Activated effector memory CD4-positive, alpha-beta T cell treated with Interleukin-2 at 50 U/mL for 16 hours (primary cell): ENCODE measurements at regions not wholly inside any gene's neighbourhood (a gene's known extent, or its start where the extent isn't known, plus 50 kb on each side); places are given as distances from the start of the nearest gene placed in this dataset.

Experiments used
- DNase-seq: peaks from one replicate; pipeline ENCODE4 v3.0.0-alpha.2; 2020

- no peak for DNase-seq
These were observed 675.4 kb downstream of the SEMA5A start for GRCh38 chr5:8870349-8870958.

GRCh38 chr5:8870959-8871355 is 674.9 kb downstream of the SEMA5A start:
- no peak for DNase-seq

- DNase-seq = no peak
These were observed 674.4 kb downstream of the SEMA5A start for GRCh38 chr5:8871446-8871845.

DNA sequence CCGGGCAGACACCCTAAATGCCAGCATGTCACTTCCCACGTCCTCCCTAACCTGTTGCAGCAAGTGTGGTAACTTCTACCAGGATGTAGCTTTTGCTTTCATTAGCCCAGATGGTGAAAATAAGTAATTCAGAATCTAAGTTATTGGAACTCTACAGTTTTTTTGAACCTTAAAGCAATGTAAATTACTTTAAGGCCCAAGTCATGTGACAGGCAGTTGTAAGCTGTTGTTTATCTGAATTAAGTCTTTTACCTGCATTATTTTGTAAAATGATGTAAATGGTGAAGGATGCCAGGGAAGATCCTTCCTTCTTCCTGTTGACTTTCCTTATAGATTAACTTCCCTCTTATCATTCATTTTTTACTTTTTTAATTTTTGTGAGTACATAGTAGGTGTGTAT is 670.2 kb downstream of the SEMA5A start:
- DNase-seq = no peak

GRCh38 chr5:8879248-8879647 is 666.6 kb downstream of the SEMA5A start:
- DNase-seq = no peak

- DNase-seq = no peak
These were observed 661.8 kb downstream of the SEMA5A start for GRCh38 chr5:8884029-8884428.

GRCh38 chr5:8892926-8893325 is 652.9 kb downstream of the SEMA5A start:
- no peak for DNase-seq

- DNase-seq = no peak
These were observed 651.8 kb downstream of the SEMA5A start for GRCh38 chr5:8894031-8894430.

DNA sequence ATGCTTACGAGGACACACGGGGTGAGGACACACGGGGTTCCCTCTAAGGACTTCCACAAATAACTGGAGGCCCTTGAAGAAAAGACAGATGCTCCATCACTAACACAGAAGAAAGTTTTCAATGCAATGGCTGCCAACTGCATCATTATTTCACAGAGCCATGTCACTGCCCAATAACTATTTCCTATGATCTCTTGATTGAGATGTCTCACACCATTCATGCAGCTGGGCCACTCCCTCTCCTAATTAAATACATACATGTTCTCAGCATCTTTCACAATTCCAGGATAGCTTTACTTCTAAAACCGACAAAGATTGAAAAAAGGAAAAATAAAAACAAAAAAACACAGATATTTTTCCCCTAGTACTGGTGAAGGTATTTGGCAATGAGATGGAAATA is 650.8 kb downstream of the SEMA5A start:
- no peak for DNase-seq

DNA sequence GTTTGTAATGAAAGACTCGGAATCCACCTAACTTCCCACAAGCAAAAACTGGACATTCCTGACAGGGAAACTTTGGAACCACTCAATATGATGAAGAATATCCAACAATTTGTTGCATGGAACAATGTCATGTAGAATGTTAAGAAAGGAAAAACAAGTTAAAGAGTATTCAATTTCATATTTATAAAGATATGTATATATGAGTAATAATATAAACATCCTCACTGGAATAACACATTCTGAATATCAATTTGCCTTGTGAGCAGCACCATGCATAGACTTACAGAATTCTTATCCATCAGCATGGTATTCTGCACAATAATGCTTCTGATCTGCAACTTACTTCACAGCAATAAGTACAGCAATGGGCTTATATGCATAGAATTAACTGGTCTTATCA is 650.3 kb downstream of the SEMA5A start:
- DNase-seq = no peak

- DNase-seq = no peak
These were observed 648.6 kb downstream of the SEMA5A start for GRCh38 chr5:8897316-8897715.

DNA sequence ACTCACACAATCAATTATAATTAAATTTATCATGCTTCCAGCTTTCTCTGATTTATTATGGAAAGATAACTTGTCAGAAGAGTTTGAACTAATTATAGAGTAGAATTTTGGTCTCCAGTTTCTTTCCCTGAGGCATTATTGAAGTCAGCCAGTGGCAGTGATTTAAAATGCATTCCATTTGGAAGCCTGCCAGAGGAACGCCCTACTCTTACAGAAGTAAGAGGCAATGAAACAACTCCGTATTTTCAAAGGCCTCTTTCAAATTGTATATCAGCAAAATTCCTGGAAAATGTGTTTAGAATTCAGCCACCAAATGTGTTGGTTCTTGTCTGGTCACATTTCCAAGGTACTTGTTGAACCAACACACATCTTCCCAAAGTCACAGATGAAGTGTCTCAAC is 640.9 kb downstream of the SEMA5A start:
- DNase-seq = no peak

- DNase-seq = no peak
These were observed 639.4 kb downstream of the SEMA5A start for GRCh38 chr5:8906303-8906967.

DNA sequence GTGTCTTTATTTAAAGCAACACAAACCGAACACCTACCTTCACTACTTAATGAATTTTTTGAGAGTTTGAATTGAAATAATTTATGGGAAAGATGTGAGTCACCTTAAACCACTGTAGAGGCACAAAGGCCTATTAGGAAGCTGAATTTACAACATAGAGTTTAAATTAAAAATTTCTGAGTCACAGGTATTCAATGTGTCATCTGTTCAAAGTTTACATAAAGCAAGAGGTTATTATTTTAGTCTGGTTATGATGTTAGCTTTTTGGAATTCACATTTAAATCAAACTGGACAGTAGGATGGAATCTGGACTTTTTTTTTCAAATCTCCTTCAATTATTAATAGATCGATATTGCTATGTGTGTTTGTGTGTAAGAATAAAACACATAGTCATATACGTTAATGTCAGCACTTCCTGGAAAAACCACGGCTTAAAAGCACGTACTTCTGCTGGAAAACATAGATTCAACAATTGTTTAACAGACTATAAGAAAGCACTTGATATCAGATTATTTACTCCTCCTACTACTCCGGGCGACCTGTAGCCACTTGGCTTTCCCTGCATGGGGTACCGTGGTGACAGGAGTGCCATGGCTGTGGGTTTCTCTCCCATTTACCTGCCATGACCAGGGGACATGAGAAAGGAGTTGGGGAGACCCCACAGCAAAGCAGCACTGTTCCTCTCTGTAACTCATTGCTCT is 638.6 kb downstream of the SEMA5A start:
- no peak for DNase-seq

DNA sequence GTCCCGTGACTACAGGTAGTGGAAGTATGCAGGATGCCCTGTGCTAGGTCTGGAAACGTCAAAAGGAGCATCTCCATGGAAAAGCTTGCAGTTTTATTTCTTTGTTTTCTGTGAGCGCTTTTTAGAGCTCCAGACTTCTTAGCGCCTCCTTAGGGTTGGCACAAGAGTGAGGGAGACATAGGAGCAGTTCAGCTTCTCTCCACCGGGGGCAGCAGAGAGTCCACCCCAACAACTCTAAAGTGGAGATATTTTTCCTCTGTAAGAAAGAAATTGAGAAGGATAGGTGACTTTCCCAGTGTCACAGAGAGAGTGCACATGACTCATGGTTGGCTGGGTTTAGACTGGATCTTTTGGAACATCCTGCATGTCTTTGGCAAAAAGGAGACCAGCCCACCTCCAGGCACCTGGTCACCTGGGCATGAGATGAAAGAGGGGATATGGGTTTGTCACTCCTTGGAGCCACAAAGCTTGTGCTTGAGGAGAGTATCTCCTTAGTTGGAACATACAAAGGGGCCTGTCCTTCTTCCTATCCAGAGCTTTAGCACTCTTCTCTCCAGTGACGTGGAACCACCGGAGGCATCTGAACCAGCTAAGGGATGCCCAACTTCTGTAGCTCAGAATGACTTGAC is 637.7 kb downstream of the SEMA5A start:
- no peak for DNase-seq

DNA sequence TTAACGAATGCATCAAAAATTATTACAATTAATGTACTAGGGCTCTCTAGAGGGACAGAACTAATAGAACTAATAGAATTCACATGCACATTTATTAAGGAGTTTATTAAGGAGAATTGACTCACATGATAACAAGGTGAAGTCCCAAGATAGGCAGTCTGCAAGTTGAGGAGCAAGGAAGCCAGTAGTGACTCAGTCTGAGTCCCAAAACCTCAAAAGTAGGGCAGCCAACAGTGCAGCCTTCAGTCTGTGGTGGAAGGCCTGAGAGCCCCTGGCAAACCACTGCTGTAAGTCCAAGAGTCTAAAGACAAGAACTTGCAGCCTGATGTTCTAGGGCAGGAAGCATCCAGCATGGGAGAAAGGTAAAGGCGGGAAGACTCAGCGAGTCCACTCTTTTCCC is 633.8 kb downstream of the SEMA5A start:
- DNase-seq = no peak

- no peak for DNase-seq
These were observed 632.4 kb downstream of the SEMA5A start for GRCh38 chr5:8913522-8913921.

GRCh38 chr5:8919096-8919495 is 626.8 kb downstream of the SEMA5A start:
- DNase-seq = no peak

DNA sequence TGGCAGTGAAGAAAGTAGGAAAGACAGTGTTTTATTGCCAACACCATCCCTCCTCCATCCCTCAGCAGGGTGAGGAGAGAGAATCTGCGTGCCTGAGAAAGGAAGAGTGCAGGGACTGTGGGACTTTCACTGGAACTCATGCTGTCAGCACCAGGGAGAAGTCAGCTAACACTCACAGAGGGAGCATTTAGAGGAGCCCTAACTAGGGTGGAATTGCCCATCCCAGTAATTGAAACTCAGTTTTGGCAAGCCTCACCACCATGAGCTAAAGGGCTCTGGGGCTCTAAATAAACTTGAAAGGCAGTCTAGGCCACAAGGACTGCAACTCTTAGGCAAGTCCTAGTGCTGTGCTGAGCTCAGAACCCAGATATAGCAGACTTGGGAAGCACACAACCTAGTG is 622.3 kb downstream of the SEMA5A start:
- no peak for DNase-seq

DNA sequence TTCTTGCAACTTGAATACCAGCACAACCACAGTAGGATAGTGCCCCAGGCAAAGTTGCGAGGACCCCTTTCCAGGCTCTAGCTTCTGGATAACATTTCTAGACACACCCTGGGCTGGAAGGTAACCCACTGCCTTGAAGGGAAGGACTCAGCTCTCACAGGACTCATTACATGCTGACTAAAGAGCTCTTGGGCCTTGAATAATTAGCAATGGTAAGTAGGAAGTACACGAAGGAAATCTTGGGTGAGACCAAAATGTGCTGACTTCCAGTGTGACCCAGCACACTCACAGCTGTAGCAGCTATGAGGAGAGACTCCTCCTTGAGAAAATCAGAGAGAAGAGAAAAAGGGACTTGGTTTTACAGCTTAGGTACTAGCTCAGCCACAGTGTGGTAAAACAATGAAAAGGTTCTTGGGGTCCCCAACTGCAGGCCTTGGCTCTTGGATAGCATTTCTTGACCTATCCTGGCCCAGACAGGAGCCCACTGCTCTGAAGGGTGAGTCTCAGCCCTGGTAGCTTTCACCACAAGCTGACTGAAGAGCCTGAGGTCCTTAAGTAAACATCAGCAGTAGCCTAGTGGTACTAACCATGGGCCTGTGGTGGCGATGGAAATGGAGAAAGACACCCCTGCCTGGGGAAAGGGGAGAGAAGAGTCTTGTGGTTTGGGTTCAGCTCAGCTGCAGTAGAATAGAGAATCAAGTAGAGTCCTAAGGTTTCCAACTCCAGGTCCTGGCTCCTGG is 621.7 kb downstream of the SEMA5A start:
- DNase-seq = no peak

DNA sequence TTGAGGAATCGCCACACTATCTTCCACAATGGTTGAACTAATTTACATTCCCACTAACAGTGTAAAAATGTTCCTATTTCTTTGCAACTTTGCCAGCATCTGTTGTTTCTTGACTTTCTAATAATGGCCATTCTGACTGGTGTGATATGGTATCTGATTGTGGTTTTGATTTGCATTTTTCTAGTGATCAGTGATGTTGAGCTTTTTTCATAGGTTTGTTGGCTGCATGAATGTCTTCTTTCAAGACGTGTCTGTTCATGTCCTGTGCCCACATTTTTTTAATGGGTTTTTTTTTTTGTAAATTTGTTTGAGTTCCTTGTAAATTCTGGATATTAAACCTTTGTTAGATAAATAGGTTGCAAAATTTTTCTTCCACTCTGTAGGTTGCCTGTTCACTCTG is 615.9 kb downstream of the SEMA5A start:
- no peak for DNase-seq

DNA sequence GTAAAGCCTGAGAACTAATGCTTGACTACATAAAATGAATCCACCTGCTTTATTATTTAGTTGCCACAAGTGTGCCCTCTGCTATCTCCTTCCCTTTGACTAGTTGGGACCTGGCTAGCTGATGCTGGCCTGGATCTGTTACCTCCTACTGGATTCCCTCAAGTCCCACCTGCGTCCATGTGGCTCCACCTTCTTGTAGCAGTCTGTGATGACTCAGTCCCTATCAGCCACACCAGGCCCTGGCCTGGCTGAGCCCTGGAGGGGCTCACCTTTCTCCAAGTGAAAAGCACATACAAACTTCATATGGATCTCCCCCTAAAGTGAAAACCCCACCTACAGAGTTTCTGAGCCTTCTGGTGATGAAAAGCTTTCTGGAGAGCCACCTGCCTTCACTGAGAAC is 611.4 kb downstream of the SEMA5A start:
- DNase-seq = no peak

- DNase-seq = no peak
These were observed 604.9 kb downstream of the SEMA5A start for GRCh38 chr5:8940934-8941333.
